HG03457 (cell line): ENCODE measurements at regions not wholly inside any gene's neighbourhood (a gene's known extent, or its start where the extent isn't known, plus 50 kb on each side); places are given as distances from the start of the nearest gene placed in this dataset.
A peak's percentile ranks its signal among the peaks of the same experiment; 100 is the strongest.
"Not testable (repeated sequence)": the region's sequence is repeated elsewhere in the genome, so short reads cannot be mapped to it uniquely, and the experiment has no call there.

Source experiments
- ATAC-seq: cut with Tn5 transposase; IDR thresholded peaks from one replicate; pipeline ENCODE4 v1.9.1; 2021; ENCODE audit warnings: moderate number of reproducible peaks; ENCODE audit not compliant: unreplicated experiment

DNA sequence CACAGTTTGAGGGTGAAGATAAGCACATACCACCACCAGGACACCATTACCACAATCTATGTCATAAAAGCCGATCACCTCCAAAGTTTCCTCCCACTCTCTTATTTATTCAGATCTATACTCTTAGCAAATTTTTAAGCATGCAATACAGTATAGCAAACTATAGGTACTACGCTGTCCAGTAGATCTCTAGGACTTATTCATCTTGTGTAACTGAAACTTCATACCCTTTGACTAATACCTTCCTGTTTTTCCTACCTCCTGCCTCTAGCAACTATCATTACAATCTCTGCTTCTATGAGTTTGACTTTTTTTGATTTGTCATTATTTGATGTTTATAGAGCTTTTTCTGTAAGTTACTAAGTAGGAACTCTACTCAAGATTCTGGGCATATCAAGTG is 84.5 kb upstream of the MANSC4 start:
- ATAC-seq: no peak

DNA sequence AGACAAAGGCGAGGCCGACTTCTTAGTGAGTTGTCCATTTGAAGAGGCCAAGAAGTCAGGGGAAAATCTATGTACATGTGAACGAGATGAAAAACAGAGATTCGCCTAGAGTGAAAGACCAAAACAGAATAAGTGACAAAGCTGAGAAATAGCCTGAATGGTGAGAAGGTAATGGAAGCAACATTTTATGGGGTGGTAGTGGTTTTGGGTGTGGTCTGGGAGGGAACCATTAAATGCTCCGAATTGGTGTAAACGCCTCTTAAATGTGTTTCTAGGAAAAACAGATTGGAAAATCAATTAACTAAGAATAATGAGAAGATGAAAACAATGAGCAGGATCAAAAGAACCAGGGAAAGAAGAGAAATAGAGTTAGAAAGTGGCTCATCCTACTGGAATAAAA is 83.8 kb upstream of the MANSC4 start:
- no peak for ATAC-seq

DNA sequence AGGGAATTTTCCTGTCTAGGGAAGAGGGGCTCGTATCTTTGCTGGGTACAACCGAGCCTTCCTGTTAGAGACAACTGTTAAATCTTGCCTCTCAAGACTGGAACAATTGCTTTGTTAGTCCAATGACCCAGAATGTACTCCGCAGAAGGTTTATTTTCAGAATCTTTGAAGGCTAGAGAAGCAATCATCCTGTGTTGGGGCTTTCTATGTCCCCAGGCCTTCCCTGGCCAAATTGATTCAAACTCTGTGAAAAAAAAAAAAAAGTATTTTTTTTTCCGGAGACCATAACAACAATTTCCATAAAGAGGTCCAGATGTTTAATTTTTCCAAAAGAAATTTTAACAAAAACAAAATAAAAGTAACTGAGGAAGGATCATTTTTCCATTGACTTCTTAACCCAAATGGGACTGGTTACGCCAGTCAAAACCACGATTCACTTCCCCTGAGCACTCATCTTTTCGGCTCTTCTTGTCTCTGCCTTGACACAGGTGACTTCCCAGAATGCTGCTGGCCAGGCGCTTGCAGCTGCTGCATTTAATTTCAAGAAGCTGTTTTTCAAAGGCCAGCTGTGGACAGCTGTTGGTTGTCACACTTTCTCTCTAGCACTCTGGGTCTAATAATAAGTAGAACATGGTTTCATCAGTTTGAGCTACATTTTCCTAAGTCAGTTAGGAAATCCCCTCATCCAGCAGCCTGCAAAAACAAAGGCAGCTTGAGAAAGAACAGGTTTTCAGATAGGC is 81.6 kb upstream of the MANSC4 start:
- peak; percentile 81 for ATAC-seq

DNA sequence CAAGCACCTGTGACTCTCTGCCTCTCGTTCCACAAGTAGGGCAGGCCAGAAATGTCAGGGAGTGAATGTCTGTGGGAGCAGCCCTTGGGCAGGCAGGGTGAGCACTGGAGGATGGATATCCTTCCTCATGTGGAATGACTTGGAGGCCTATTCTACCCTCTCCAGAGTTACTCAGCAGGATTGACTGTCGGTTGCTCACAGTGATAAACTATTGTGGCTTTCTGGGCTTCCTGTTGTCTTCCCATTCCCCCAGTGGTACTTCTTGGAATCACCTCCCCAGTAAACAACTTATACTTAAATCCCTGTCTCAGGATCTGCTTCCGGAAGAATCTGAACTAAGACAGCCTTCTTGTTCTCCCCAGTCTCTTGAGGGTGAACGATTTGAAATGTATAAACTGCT is 79.6 kb upstream of the MANSC4 start:
- no peak for ATAC-seq

DNA sequence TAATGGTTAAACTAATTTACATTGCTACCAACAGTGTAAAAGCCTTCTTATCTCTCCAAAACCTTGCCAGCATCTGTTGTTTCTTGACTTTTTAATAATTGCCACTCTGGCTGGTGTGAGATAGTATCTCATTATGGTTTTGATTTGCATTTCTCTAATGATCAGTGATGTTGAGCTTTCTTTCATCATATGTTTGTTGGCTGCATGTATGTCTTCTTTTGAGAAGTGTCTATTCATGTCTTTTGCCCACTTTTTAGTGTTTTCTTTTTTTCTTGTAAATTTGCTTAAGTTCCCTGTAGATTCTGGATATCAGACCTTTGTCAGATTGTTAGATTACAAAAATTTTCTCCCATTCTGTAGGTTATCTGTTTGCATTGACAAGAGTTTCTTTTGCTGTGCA is 77.0 kb upstream of the MANSC4 start:
- not testable (repeated sequence) for ATAC-seq

DNA sequence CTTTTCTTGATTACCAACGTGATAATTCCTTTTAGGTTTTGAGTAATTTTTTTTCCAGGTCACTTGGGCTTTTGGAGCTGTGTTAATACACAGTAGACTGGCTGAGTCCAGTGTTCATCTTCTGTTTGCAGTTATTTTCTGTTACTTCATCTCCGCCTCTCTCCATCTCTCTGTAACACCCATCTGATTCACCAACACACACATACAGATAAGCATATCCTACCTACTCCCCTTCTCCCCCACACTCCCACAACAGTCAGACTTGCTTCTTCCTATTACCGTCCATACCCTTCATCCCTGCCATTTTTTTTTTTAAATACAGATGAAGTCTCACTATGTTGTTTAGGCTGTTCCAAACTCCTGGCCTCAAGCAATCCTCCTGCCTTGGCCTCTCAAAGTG is 72.7 kb upstream of the MANSC4 start:
- ATAC-seq: no peak
